ENCODE measurements at regions not wholly inside any gene's neighbourhood (a gene's known extent, or its start where the extent isn't known, plus 50 kb on each side); places are given as distances from the start of the nearest gene placed in this dataset.

DNA sequence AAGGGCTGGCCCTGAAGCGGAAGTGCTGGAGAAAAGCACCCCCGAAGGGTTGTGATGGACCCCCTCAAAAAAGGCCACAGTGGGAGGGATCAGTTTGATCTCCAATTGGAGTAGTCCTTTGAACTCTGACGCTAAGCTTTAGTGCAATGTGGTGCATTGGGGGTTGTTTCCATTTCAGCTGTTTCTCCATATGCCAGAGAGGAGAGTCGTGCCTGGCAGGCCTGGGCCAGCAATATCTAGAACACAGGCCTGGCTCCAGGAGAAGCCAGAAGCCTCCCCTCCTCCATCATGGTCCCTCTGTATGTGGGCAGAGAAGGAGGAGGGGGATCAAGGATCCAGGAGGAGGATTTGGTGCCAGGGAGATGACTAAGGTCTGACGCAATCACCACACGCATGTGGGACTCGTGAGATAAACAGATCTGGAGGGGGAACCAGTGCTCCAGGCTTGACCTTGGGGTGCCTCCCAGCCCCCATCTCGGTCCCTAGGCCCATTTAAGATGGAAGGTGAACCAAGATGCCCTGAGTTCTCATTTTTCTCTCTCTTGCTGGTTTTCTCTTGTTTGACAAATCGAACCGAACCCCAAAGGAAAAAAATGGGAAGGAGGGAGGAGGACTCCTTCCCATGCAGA is 517.4 kb upstream of the JARID2 start:
- no peak for TF ChIP-seq POLR2A (IDR thresholded peaks at IDR 0.05)
- TF ChIP-seq, protein P1, sequence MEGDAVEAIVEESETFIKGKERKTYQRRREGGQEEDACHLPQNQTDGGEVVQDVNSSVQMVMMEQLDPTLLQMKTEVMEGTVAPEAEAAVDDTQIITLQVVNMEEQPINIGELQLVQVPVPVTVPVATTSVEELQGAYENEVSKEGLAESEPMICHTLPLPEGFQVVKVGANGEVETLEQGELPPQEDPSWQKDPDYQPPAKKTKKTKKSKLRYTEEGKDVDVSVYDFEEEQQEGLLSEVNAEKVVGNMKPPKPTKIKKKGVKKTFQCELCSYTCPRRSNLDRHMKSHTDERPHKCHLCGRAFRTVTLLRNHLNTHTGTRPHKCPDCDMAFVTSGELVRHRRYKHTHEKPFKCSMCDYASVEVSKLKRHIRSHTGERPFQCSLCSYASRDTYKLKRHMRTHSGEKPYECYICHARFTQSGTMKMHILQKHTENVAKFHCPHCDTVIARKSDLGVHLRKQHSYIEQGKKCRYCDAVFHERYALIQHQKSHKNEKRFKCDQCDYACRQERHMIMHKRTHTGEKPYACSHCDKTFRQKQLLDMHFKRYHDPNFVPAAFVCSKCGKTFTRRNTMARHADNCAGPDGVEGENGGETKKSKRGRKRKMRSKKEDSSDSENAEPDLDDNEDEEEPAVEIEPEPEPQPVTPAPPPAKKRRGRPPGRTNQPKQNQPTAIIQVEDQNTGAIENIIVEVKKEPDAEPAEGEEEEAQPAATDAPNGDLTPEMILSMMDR (IDR thresholded peaks at IDR 0.05): no peak
- no peak for TF ChIP-seq EP300 (IDR thresholded peaks at IDR 0.05)
